HG03460 (cell line): ENCODE measurements at regions not wholly inside any gene's neighbourhood (a gene's known extent, or its start where the extent isn't known, plus 50 kb on each side); places are given as distances from the start of the nearest gene placed in this dataset.
"Not testable (repeated sequence)": the region's sequence is repeated elsewhere in the genome, so short reads cannot be mapped to it uniquely, and the experiment has no call there.

Experiments used
- ATAC-seq: cut with Tn5 transposase; IDR thresholded peaks from one replicate; pipeline ENCODE4 v1.9.1; 2021; ENCODE audit not compliant: unreplicated experiment

DNA sequence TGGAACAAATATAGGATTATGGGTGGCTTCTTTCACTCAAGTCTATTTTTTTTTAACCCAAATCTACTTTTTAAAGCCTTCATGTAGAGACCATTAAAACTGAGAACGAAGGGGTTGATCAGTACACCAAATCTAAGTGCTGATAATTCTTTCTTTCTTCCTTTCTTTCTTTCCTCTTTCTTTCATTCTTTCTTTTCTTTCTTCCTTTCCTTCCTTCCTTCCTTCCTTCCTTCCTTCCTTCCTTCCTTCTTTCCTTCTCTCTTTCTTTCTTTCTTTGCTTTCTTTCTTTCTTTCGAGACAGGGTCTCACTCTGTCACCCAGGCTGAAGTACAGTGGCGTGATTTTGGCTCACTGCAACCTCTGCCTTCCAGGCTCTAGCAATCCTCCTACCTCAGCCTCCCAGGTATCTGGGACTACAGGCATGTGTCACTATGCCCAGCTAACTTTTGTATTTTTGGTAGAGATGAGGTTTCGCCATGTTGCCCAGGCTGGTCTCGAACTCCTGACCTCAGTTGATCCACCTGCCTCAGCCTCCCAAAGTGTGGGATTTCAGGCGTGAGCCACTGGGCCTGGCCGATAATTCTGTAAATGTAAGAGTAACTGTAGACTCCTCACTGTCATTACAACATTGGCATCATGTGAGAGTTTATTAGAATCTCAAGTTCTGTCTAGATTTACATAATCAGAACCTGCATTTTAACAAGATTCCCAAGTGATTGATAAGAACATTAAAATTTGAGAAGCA lies 236.4 kb downstream of the TFEC start:
- ATAC-seq: no peak

DNA sequence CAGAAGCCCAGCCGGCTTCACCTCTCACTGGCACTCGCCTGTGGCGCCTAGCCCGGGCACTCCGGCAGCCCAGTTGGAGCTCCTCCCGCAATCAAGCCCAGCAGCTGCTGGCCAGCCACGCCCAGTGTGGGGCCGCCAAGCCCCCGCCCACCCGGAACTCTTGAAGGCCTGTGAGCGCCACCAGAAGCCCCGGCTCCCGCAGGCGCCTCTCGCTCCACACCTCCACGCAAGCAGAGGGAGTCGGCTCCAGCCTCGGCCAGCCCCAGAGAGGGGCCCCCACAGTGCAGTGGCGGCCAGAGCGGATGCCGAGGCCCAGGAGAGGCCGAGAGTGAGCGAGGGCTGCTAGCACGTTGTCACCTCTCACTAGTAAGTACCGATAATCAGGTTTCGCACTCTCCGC lies 240.7 kb downstream of the TFEC start:
- ATAC-seq: no peak

DNA sequence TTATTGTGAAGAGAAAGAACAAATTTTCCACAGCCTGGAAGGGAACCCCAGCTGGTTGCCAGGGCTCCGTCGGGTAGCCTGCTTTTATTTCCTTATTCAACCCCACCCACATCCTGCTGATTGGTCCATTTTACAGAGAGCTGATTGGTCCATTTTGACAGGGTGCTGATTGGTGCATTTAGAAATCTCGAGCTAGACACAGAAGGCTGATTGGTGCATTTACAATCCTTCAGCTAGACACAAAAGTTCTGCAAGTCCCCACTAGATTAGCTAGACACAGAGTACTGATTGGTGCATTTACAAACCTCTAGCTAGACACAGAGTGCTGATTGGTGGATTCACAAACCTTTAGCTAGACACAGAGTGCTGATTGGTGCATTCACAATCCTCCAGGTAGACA lies 241.1 kb downstream of the TFEC start:
- not testable (repeated sequence) for ATAC-seq

GRCh38 chr7:115782696-115783490 lies 247.7 kb downstream of the TFEC start:
- ATAC-seq: no peak

DNA sequence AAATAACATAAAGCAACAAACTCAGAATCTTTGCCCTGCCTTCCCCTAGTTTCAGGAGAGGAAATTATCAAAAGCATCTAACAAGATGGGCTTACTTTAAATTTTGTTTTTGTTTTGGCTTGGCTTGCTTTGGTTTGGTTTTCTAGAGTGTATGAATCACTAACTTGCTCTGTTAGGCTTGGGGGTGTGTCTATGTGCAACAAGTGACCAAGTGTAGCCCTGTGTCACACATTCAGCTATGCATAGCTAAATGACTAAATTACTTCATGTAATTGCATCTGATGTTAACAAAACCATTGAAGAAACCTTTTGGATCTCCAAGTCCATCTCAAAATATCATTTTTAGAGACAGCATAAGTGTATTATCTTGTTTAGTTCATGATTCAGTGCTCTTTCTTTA lies 251.0 kb downstream of the TFEC start:
- ATAC-seq: no peak

GRCh38 chr7:115775981-115776380 lies 254.6 kb downstream of the TFEC start:
- ATAC-seq: no peak

DNA sequence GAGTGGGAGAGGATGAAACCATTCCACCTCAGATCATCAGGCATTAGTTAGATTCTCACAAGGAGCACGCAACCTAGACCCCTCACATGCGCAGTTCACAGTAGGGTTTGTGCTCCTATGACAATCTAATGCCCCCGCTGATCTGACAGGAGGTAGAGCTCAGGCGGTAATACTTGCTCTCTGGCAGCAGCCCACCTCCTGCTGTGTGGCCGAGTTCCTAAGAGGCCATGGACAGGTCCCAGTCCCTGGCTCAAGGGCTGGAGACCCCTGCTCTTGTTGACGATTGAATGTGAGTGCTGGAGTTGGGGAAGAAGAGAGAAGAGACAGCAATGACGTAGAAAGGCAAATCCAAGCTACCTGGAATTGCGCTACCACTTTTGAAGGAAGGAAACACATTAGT lies 267.2 kb downstream of the TFEC start:
- ATAC-seq: no peak

DNA sequence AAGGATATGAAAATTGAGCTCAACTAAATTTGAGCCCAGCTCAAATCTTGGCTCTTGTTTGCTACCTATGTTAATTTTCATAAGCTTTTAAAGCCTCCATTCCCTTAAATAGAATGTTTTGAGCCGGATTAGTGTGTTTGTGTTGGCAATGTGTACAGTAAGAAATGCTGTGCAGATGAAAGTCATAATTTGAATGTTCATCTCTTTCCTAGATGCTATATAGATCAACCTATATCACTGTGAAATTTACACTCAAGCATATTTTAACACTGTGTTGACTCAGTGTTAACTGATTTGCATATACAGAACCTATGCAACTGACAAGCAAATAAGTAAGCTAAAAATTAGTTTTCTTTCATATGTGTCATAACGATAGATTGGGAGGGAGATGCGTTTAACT lies 272.5 kb downstream of the TFEC start:
- ATAC-seq: no peak

DNA sequence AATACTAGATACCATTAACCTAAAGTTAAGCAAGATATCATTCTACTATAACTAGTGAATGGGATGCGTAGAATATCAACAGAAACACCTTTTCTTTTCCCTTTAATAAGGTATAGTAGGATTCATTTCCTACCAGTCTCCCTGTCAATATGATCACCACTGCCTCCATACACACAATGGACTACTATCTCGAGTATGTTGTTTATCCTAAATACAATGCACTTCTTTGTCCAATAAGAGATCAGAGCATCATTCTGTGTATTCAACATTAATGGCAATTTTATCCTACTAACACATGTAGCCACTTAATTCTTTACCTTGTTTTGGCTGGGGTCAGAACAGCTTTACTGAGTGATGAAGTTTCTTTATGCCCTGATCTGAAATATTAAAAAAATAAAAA lies 276.3 kb downstream of the TFEC start:
- no peak for ATAC-seq

- no peak for ATAC-seq
These were observed 280.6 kb downstream of the TFEC start for GRCh38 chr7:115749924-115750323.

- ATAC-seq: no peak
These were observed 282.3 kb downstream of the TFEC start for GRCh38 chr7:115748123-115748738.

GRCh38 chr7:115747174-115747573 lies 283.4 kb downstream of the TFEC start:
- no peak for ATAC-seq

DNA sequence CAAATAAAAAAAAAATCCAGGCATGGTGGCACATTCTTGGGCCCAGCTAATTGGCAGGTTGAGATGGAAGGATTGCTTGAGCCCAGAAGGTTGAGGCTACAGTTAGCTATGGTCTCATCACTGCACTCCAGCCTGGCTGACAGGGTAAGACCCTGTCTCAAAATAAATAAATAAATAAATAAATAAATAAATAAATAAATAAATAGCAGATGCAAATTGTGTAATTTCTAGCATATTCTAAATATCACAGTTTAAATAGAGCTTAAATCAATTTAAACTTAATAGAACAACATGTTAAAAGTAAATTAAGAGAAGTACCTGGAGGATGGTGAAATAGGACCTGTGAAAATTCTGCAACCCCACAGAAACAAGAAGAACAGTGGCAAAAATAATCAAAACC lies 290.5 kb downstream of the TFEC start:
- no peak for ATAC-seq

DNA sequence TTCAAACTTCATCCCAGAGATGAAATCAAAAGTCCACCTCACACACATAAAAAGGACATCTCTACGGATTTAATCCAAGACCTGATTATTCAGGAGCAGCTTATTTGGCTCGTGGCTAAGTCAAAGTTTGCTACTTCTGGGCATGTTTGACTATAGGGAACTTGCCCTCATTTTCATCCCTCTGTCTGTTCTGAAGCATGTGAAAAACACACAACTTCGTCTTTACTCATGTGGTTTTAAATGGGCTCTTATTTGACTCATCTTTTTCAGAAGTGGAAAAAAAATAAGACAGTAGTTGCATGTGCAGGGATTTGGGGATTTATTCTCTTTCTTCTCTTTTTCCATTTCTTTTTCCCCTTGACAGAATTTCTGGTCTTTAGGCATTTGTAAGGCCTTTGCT lies 295.9 kb downstream of the TFEC start:
- ATAC-seq: no peak

DNA sequence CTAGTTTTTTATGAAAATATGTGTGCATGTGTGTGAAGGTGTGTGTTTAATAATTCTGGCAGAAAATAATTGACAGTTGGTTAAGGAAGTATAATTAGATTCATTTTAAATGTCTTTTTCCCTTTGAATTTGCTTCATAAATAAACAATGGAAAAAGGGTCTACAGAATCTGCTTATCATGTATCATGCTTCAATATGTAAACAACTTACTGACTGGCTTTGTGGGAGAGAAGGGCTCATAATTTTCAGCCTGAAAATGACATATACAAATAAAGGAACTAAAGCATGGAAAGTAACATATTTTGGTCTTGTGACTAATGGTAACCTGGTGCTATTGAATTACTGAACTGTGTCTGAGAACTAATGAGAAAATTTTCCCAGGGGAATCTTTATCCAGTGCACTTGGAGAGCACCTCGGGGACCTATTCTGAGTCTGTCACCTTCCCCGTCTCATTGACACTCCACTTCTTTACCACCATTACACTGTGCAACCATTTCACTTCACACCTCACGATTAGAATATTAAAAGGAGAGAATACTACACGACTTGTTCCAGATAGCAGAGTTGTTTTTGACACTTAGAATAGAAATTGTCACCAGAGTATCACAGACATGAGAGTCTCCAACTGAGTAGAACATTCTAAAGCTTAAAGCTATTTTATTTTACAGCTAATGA lies 298.6 kb downstream of the TFEC start:
- no peak for ATAC-seq

- ATAC-seq: no peak
These were observed 302.0 kb downstream of the TFEC start for GRCh38 chr7:115728518-115728917.

GRCh38 chr7:115724400-115725056 lies 306.0 kb downstream of the TFEC start:
- no peak for ATAC-seq

- no peak for ATAC-seq
These were observed 308.1 kb downstream of the TFEC start for GRCh38 chr7:115722302-115722977.

- ATAC-seq: no peak
These were observed 309.0 kb downstream of the TFEC start for GRCh38 chr7:115721293-115722217.
